Fibroblast of skin of right biceps (primary cell): ENCODE measurements at regions not wholly inside any gene's neighbourhood (a gene's known extent, or its start where the extent isn't known, plus 50 kb on each side); places are given as distances from the start of the nearest gene placed in this dataset.
"Not testable (repeated sequence)": the region's sequence is repeated elsewhere in the genome, so short reads cannot be mapped to it uniquely, and the experiment has no call there.

ENCODE experiments used
- DNase-seq: peaks from one replicate; pipeline ENCODE4 v3.0.0-alpha.2; 2013

GRCh38 chr3:104901396-104901795, 465.3 kb upstream of the ALCAM start:
- no peak for DNase-seq

- no peak for DNase-seq
Observed at GRCh38 chr3:104903064-104903463, 463.6 kb upstream of the ALCAM start.

- DNase-seq = no peak
Observed at GRCh38 chr3:104906001-104906639, 460.6 kb upstream of the ALCAM start.

GRCh38 chr3:104907507-104907906, 459.2 kb upstream of the ALCAM start:
- peak; percentile 90 for DNase-seq

- DNase-seq = peak; percentile 10
Observed at GRCh38 chr3:104908761-104909160, 457.9 kb upstream of the ALCAM start.

GRCh38 chr3:104909198-104909597, 457.5 kb upstream of the ALCAM start:
- DNase-seq = peak; percentile 73

- DNase-seq = peak; percentile 40
Observed at GRCh38 chr3:104909721-104910120, 457.0 kb upstream of the ALCAM start.

- no peak for DNase-seq
Observed at GRCh38 chr3:104911376-104911775, 455.3 kb upstream of the ALCAM start.

GRCh38 chr3:104916971-104917370, 449.7 kb upstream of the ALCAM start:
- peak; percentile 14 for DNase-seq

- DNase-seq = no peak
Observed at GRCh38 chr3:104920512-104920911, 446.2 kb upstream of the ALCAM start.

GRCh38 chr3:104933972-104934371, 432.7 kb upstream of the ALCAM start:
- DNase-seq = peak; percentile 22

GRCh38 chr3:104935613-104936012, 431.1 kb upstream of the ALCAM start:
- no peak for DNase-seq

- DNase-seq = peak; percentile 10
Observed at GRCh38 chr3:104939196-104939595, 427.5 kb upstream of the ALCAM start.

- DNase-seq = no peak
Observed at GRCh38 chr3:104941785-104942184, 424.9 kb upstream of the ALCAM start.

GRCh38 chr3:104943974-104944373, 422.7 kb upstream of the ALCAM start:
- DNase-seq = no peak

- peak; percentile 69 for DNase-seq
Observed at GRCh38 chr3:104947943-104948342, 418.8 kb upstream of the ALCAM start.

- DNase-seq = not testable (repeated sequence)
Observed at GRCh38 chr3:104949810-104950209, 416.9 kb upstream of the ALCAM start.

GRCh38 chr3:104951426-104951825, 415.3 kb upstream of the ALCAM start:
- peak; percentile 21 for DNase-seq

- peak; percentile 94 for DNase-seq
Observed at GRCh38 chr3:104952146-104952972, 414.4 kb upstream of the ALCAM start.

- DNase-seq = no peak
Observed at GRCh38 chr3:104956620-104957345, 409.9 kb upstream of the ALCAM start.

GRCh38 chr3:104960579-104960978, 406.1 kb upstream of the ALCAM start:
- peak; percentile 52 for DNase-seq

GRCh38 chr3:104961851-104962250, 404.9 kb upstream of the ALCAM start:
- DNase-seq = no peak

GRCh38 chr3:104974316-104974715, 392.4 kb upstream of the ALCAM start:
- no peak for DNase-seq

GRCh38 chr3:104977719-104978118, 389.0 kb upstream of the ALCAM start:
- no peak for DNase-seq
